Gastrocnemius medialis (tissue), 4 donors: ENCODE measurements at regions not wholly inside any gene's neighbourhood (a gene's known extent, or its start where the extent isn't known, plus 50 kb on each side); places are given as distances from the start of the nearest gene placed in this dataset.

Source experiments
- CTCF ChIP-seq, 5 experiments: fragments of 450-650 bp in 3 of 5; fragments of 200-600 bp in 2 of 5; sonication (generic) in 2 of 5; IDR thresholded peaks in 4 of 5; conservative IDR thresholded peaks in 1 of 5; 1 replicate in 4 of 5; 2 replicates in 1 of 5; pipeline ENCODE4 v1.5.1; 2016 to 2019; ENCODE audit warnings: antibody characterized with exemption in 5 of 5, mild to moderate bottlenecking in 3 of 5, moderate library complexity in 3 of 5
- POLR2A ChIP-seq, 2 donors: fragments of 450-650 bp; IDR thresholded peaks; one replicate each; pipeline ENCODE4 v1.6.1; 2017; ENCODE audit warnings: antibody characterized with exemption in 2 of 2, mild to moderate bottlenecking in 2 of 2, moderate library complexity in 2 of 2

- no peak for TF ChIP-seq CTCF (IDR thresholded peaks at IDR 0.05 in 4 of 5, conservative IDR thresholded peaks at IDR 0.05 in 1 of 5)
- TF ChIP-seq POLR2A (IDR thresholded peaks at IDR 0.05) = no peak
Observed at GRCh38 chr13:79688741-79689140, 207.8 kb downstream of the NDFIP2 start.
